ENCODE measurements at regions not wholly inside any gene's neighbourhood (a gene's known extent, or its start where the extent isn't known, plus 50 kb on each side); places are given as distances from the start of the nearest gene placed in this dataset.

GRCh38 chr9:79273311-79273710 lies 298.5 kb upstream of the TLE4 start:
- H3K4me3 ChIP-seq (ENCODE audit: low read length): no peak overlapping the region
- no peaks in the 10 kb centered on the region for H3K9me3 ChIP-seq (ENCODE audit: control insufficient read depth, low read depth, low read length)
- DNase-seq: no peak
- H3K27ac ChIP-seq (ENCODE audit: low read length): no peak overlapping the region
- H3K36me3 ChIP-seq (ENCODE audit: control insufficient read depth, insufficient read depth, low read length): no peaks in the 10 kb centered on the region
- H3K4me1 ChIP-seq (ENCODE audit: control insufficient read depth, insufficient read depth, low read length): no peaks in the 10 kb centered on the region
- 100% methylated on average over 1 of the region's 3 CpGs for WGBS (ENCODE audit: insufficient coverage, low lambda C conversion rate)
- no peaks in the 10 kb centered on the region for H3K27me3 ChIP-seq (ENCODE audit: control insufficient read depth, insufficient read depth, low read length)

GRCh38 chr9:79279356-79279755 lies 292.4 kb upstream of the TLE4 start:
- no peaks in the 10 kb centered on the region for H3K4me1 ChIP-seq (ENCODE audit: control insufficient read depth, insufficient read depth, low read length)
- no peaks in the 10 kb centered on the region for H3K27me3 ChIP-seq (ENCODE audit: control insufficient read depth, insufficient read depth, low read length)
- no peak for DNase-seq
- no peak overlapping the region for H3K4me3 ChIP-seq (ENCODE audit: low read length)
- WGBS (ENCODE audit: insufficient coverage, low lambda C conversion rate): no CpG with 5 or more reads among the region's 1 CpG
- H3K36me3 ChIP-seq (ENCODE audit: control insufficient read depth, insufficient read depth, low read length): no peaks in the 10 kb centered on the region
- H3K9me3 ChIP-seq (ENCODE audit: control insufficient read depth, low read depth, low read length): no peaks in the 10 kb centered on the region
- no peak overlapping the region for H3K27ac ChIP-seq (ENCODE audit: low read length)

GRCh38 chr9:79280691-79281090 lies 291.1 kb upstream of the TLE4 start:
- DNase-seq: no peak
- H3K4me3 ChIP-seq (ENCODE audit: low read length): no peak overlapping the region
- H3K9me3 ChIP-seq (ENCODE audit: control insufficient read depth, low read depth, low read length): no peaks in the 10 kb centered on the region
- WGBS (ENCODE audit: insufficient coverage, low lambda C conversion rate): no CpG with 5 or more reads among the region's 4 CpGs
- H3K36me3 ChIP-seq (ENCODE audit: control insufficient read depth, insufficient read depth, low read length): no peaks in the 10 kb centered on the region
- H3K4me1 ChIP-seq (ENCODE audit: control insufficient read depth, insufficient read depth, low read length): no peaks in the 10 kb centered on the region
- H3K27ac ChIP-seq (ENCODE audit: low read length): no peak overlapping the region
- H3K27me3 ChIP-seq (ENCODE audit: control insufficient read depth, insufficient read depth, low read length): no peaks in the 10 kb centered on the region

- DNase-seq: no peak
Measured at GRCh38 chr9:79284081-79284480, 287.7 kb upstream of the TLE4 start.

GRCh38 chr9:79286992-79287707 lies 284.6 kb upstream of the TLE4 start:
- no peak for DNase-seq
- Histone ChIP-seq H3K9me3 (ENCODE audit: control insufficient read depth, low read depth, low read length) (no peaks in the 10 kb centered on the region), H3K27me3 (ENCODE audit: control insufficient read depth, insufficient read depth, low read length) (no peaks in the 10 kb centered on the region), H3K4me1 (ENCODE audit: control insufficient read depth, insufficient read depth, low read length) (no peaks in the 10 kb centered on the region), H3K4me3 (ENCODE audit: low read length) (no peak overlapping the region), H3K27ac (ENCODE audit: low read length) (no peak overlapping the region), H3K36me3 (ENCODE audit: control insufficient read depth, insufficient read depth, low read length) (no peaks in the 10 kb centered on the region)
- WGBS (ENCODE audit: insufficient coverage, low lambda C conversion rate): 100% methylated on average over 1 of the region's 7 CpGs

More at GRCh38 chr9:79284081-79284480, 287.7 kb upstream of the TLE4 start:
- no peak overlapping the region for H3K4me3 ChIP-seq (ENCODE audit: low read length)
- no peaks in the 10 kb centered on the region for H3K4me1 ChIP-seq (ENCODE audit: control insufficient read depth, insufficient read depth, low read length)
- H3K27me3 ChIP-seq (ENCODE audit: control insufficient read depth, insufficient read depth, low read length): no peaks in the 10 kb centered on the region
- H3K36me3 ChIP-seq (ENCODE audit: control insufficient read depth, insufficient read depth, low read length): no peaks in the 10 kb centered on the region
- H3K27ac ChIP-seq (ENCODE audit: low read length): no peak overlapping the region
- H3K9me3 ChIP-seq (ENCODE audit: control insufficient read depth, low read depth, low read length): no peaks in the 10 kb centered on the region

GRCh38 chr9:79287708-79288290 lies 284.0 kb upstream of the TLE4 start:
- H3K27me3 ChIP-seq (ENCODE audit: control insufficient read depth, insufficient read depth, low read length): no peaks in the 10 kb centered on the region
- no peaks in the 10 kb centered on the region for H3K4me1 ChIP-seq (ENCODE audit: control insufficient read depth, insufficient read depth, low read length)
- no peak overlapping the region for H3K27ac ChIP-seq (ENCODE audit: low read length)
- WGBS (ENCODE audit: insufficient coverage, low lambda C conversion rate): no CpG with 5 or more reads among the region's 4 CpGs
- no peak for DNase-seq
- no peaks in the 10 kb centered on the region for H3K9me3 ChIP-seq (ENCODE audit: control insufficient read depth, low read depth, low read length)
- no peak overlapping the region for H3K4me3 ChIP-seq (ENCODE audit: low read length)
- H3K36me3 ChIP-seq (ENCODE audit: control insufficient read depth, insufficient read depth, low read length): no peaks in the 10 kb centered on the region

- no peaks in the 10 kb centered on the region for H3K9me3 ChIP-seq (ENCODE audit: control insufficient read depth, low read depth, low read length)
- no CpG with 5 or more reads among the region's 3 CpGs for WGBS (ENCODE audit: insufficient coverage, low lambda C conversion rate)
- no peak for DNase-seq
Measured at GRCh38 chr9:79289856-79290255, 281.9 kb upstream of the TLE4 start.

GRCh38 chr9:79292731-79293280 lies 279.0 kb upstream of the TLE4 start:
- Histone ChIP-seq H3K27me3 (ENCODE audit: control insufficient read depth, insufficient read depth, low read length) (no peaks in the 10 kb centered on the region), H3K36me3 (ENCODE audit: control insufficient read depth, insufficient read depth, low read length) (no peaks in the 10 kb centered on the region), H3K4me3 (ENCODE audit: low read length) (no peak overlapping the region), H3K4me1 (ENCODE audit: control insufficient read depth, insufficient read depth, low read length) (no peaks in the 10 kb centered on the region), H3K27ac (ENCODE audit: low read length) (no peak overlapping the region), H3K9me3 (ENCODE audit: control insufficient read depth, low read depth, low read length) (no peaks in the 10 kb centered on the region)
- no peak for DNase-seq
- WGBS (ENCODE audit: insufficient coverage, low lambda C conversion rate): no CpG with 5 or more reads among the region's 1 CpG

More at GRCh38 chr9:79289856-79290255, 281.9 kb upstream of the TLE4 start:
- Histone ChIP-seq H3K4me1 (ENCODE audit: control insufficient read depth, insufficient read depth, low read length) (no peaks in the 10 kb centered on the region), H3K36me3 (ENCODE audit: control insufficient read depth, insufficient read depth, low read length) (no peaks in the 10 kb centered on the region), H3K27me3 (ENCODE audit: control insufficient read depth, insufficient read depth, low read length) (no peaks in the 10 kb centered on the region), H3K27ac (ENCODE audit: low read length) (no peak overlapping the region), H3K4me3 (ENCODE audit: low read length) (no peak overlapping the region)

- Histone ChIP-seq H3K9me3 (ENCODE audit: control insufficient read depth, low read depth, low read length) (no peaks in the 10 kb centered on the region), H3K27ac (ENCODE audit: low read length) (no peak overlapping the region), H3K4me1 (ENCODE audit: control insufficient read depth, insufficient read depth, low read length) (no peaks in the 10 kb centered on the region), H3K36me3 (ENCODE audit: control insufficient read depth, insufficient read depth, low read length) (no peaks in the 10 kb centered on the region), H3K4me3 (ENCODE audit: low read length) (no peak overlapping the region), H3K27me3 (ENCODE audit: control insufficient read depth, insufficient read depth, low read length) (no peaks in the 10 kb centered on the region)
- WGBS (ENCODE audit: insufficient coverage, low lambda C conversion rate): 65% methylated on average over 2 of the region's 6 CpGs
- DNase-seq: no peak
Measured at GRCh38 chr9:79300068-79300467, 271.7 kb upstream of the TLE4 start.

GRCh38 chr9:79301085-79301484 lies 270.7 kb upstream of the TLE4 start:
- Histone ChIP-seq H3K9me3 (ENCODE audit: control insufficient read depth, low read depth, low read length) (no peaks in the 10 kb centered on the region), H3K36me3 (ENCODE audit: control insufficient read depth, insufficient read depth, low read length) (no peaks in the 10 kb centered on the region), H3K4me3 (ENCODE audit: low read length) (no peak overlapping the region), H3K4me1 (ENCODE audit: control insufficient read depth, insufficient read depth, low read length) (no peaks in the 10 kb centered on the region), H3K27me3 (ENCODE audit: control insufficient read depth, insufficient read depth, low read length) (no peaks in the 10 kb centered on the region), H3K27ac (ENCODE audit: low read length) (no peak overlapping the region)
- no peak for DNase-seq
- WGBS (ENCODE audit: insufficient coverage, low lambda C conversion rate): 40% methylated on average over 1 of the region's 2 CpGs

Data from large intestine (tissue), 3 donors.